SK-N-MC (cell line): ENCODE measurements at regions not wholly inside any gene's neighbourhood (a gene's known extent, or its start where the extent isn't known, plus 50 kb on each side); places are given as distances from the start of the nearest gene placed in this dataset.

Source experiments
- EZH2 ChIP-seq: fragments of 200-600 bp; sonication (generic); IDR thresholded peaks from one replicate; pipeline ENCODE4 v1.6.1; 2017; ENCODE audit warnings: antibody characterized with exemption
- FOXP2 ChIP-seq: optimal IDR thresholded peaks from 2 replicates; pipeline ENCODE3; 2011; ENCODE audit warnings: mild to moderate bottlenecking, moderate library complexity; ENCODE audit not compliant: insufficient read depth; ENCODE audit errors: extremely low read length, control extremely low read depth
- POLR2AphosphoS5 ChIP-seq: IDR thresholded peaks from 2 replicates; pipeline ENCODE4 v1.6.1; 2012; ENCODE audit warnings: mild to moderate bottlenecking, low read depth, low read length, borderline replicate concordance

- TF ChIP-seq EZH2 (no peak), POLR2AphosphoS5 (no peak), FOXP2 (no peak)
Observed at GRCh38 chr3:106700981-106701380, 676.3 kb upstream of the CCDC54 start.
